Lower leg skin (tissue), 3 donors: ENCODE measurements at regions not wholly inside any gene's neighbourhood (a gene's known extent, or its start where the extent isn't known, plus 50 kb on each side); places are given as distances from the start of the nearest gene placed in this dataset.

Experiments used
- CTCF ChIP-seq, 3 donors: fragments of 450-650 bp; IDR thresholded peaks; one replicate each; pipeline ENCODE4 v1.5.1; 2016; ENCODE audit warnings: antibody characterized with exemption in 3 of 3, mild to moderate bottlenecking in 3 of 3, moderate library complexity in 2 of 3
- POLR2A ChIP-seq, 2 donors: fragments of 450-650 bp; IDR thresholded peaks; one replicate each; pipeline ENCODE4 v1.6.1; 2016 to 2017; ENCODE audit warnings: antibody characterized with exemption in 2 of 2, mild to moderate bottlenecking in 1 of 2, moderate library complexity in 1 of 2

GRCh38 chr14:100012478-100013327 is 52.5 kb upstream of the EVL start:
- no peak for TF ChIP-seq CTCF (IDR thresholded peaks at IDR 0.05)
- no peak for TF ChIP-seq POLR2A (IDR thresholded peaks at IDR 0.05)
